ENCODE measurements at regions not wholly inside any gene's neighbourhood (a gene's known extent, or its start where the extent isn't known, plus 50 kb on each side); places are given as distances from the start of the nearest gene placed in this dataset.

DNA sequence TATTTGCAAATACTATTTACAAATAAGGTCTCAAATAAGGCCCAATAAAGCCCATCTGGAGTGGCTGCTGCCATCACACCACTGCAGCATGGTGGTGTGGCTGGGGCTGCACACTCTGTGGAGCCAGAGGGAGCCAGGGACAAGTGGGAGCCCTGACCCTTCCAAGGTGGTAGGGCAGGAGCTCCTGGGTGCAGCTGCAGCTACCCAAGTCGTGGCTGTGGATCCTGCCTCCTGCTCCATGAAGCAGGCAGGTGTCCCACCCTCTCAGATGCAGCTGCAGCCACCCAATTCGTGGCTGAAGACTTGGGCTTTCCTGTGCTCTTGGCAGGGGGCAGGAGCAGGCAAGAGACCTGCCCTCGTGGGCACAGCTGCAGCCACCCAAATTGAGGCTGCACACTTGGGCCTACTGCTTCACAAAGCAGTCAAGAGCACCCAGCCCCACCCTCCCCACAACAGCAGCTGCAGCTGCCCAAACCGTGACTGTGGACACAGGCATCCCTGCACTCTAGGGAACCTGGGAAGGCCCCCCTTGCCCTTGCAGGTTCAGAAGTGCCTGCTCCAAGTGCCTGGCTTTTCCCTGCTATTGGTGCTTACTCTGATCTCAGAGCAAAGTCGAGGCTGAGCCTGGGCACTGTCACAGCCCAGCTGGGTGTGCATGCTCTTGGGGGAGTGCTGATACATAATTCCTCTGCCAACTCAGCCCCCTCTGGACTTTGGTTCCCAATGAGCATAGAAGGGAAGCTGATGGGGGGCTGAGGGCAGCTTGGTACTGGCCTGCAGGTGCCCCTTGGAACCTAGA lies 614.8 kb downstream of the PCDH18 start:
- DNase-seq = no peak

GRCh38 chr4:136909626-136910025 lies 622.7 kb downstream of the PCDH18 start:
- DNase-seq = no peak

- DNase-seq = no peak
Observed at GRCh38 chr4:136908122-136908521, 624.2 kb downstream of the PCDH18 start.

DNA sequence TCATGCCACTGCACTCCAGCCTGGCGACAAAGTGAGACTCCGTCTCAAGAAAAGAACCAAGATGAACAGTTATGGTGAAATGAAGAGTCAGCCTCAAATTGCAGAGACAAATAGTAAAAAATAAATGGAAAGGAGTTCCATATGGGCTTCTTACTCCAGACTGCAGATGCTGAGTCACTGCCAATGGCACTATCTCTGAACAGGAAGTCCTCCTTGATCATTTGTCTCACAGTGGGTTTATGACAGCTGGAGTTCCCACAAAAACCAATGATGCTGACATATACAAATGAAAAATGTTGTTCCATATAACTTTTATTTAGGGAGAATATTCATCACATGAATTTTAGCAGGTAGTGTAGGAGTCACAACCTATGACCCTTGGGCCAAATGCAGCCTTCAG lies 631.6 kb downstream of the PCDH18 start:
- peak; percentile 65 for DNase-seq

- DNase-seq = no peak
Observed at GRCh38 chr4:136898590-136899248, 633.6 kb downstream of the PCDH18 start.

DNA sequence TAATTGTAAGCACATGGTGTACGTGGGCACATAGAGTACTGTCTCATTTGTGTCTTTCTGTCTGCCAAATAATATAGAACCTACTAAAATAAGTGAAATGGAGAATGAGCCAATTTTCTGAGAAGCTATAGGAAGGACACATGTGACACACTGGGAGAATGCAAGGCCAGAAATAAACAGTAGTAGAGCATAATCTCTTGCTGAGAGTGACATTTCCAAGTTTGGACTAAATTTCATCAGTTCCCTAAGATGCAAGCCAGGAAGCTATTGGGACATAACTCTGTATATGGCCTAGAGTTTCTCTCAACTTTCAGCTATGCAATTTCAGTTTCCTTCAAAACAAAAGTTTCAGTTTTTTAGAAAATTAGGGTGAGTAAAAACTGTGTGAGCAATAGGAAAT lies 638.7 kb downstream of the PCDH18 start:
- no peak for DNase-seq

DNA sequence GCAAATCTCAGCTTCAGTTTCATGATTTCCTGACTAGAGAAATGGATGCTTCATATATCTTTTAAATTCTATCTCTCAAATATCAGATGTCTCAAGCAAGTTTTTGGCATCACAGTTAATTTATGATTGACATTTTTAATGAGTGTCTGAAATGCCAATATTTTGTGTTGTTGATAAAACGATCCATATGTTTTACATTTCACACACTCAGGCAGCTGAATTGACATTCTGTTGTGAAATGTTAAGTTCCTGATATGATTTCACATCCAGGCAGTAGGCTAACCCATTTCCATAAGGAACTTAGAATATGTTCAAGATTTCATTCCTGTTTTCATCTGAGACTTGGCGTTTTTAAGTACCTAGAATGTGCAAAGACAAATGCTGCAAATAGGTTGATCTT lies 650.6 kb downstream of the PCDH18 start:
- DNase-seq = no peak

DNA sequence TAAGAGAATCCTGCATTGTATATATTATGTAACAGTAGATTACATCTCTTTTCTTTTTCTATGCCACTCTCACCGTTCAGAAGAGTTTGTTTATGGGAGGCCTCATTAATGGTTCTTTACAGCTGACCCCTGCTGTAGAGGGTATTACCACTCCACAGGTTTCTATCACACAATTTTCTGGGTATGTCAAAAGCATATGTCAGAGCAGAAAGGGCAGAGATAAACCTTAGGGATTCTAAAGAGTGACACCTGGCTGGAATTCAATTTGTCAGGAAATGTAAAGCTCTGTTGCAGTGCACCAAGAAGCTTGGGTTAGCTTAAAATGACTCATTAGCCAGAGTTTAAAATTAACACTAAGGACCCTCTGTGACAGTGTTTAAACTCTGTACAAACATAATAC lies 658.7 kb downstream of the PCDH18 start:
- no peak for DNase-seq

DNA sequence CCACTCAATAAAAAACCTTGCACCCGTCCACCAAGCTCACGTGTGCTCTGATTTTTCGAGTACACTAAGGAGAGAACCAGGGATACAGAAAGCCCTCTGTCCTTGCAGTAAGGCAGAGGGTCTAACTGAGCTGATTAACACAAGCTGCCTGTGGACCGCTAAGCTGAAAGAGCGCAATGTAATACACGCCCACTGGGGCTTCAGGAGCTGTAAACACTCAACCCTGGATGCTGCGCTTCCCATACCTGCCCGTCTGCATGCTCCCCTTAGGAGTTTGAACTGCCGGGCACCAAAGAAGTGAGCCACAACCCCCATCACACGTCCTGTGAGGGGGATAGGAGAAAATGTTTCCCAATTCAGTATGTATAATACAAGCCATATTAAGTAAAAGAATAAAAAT lies 664.8 kb downstream of the PCDH18 start:
- no peak for DNase-seq

DNA sequence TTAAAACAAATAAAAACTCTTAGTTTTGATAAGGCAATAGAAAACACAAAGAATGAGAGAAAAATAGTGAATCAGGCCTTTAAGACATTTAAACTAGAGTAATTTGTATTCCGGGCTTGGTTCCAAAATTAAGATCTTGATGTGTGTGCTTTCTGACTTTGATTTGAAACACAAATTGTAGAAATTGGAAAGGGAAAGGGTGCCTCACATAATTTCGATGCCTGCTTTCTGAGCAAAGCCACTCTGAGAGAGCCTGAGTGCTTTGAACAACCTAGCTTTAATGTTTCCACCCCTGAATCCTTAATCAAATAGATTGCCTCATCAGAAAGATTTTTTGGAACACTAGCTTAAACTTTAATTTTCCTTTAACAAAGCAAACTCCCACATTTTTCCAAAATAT lies 666.8 kb downstream of the PCDH18 start:
- DNase-seq = no peak

DNA sequence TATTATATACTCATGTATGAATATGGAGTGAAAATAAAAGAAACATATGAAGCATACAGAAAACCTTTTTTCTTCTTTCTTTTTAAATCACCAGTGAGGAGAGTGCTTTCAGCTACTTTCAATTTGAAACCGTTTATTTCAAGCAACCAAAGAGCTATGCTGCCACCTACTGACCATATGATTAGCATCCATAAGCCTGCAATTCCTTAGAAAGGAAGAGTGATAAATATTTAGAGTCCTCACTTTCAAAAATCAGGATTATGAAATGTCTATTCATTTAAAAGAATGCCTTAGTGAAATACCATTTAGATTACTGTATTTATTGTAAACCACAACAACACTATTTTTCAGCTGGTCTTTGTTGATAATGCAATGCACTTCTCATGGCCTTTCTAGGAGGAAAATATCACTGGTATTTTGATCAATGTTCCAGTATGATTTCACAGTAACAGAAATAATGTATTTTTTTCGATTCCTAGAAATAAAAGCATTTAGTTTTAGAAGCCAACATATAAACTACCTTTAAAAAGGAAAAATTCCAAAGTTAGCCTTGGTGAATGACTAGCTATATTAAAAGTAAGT lies 667.6 kb downstream of the PCDH18 start:
- DNase-seq = peak; percentile 87

- peak; percentile 14 for DNase-seq
Observed at GRCh38 chr4:136863756-136864155, 668.5 kb downstream of the PCDH18 start.

GRCh38 chr4:136862653-136863052 lies 669.6 kb downstream of the PCDH18 start:
- no peak for DNase-seq

DNA sequence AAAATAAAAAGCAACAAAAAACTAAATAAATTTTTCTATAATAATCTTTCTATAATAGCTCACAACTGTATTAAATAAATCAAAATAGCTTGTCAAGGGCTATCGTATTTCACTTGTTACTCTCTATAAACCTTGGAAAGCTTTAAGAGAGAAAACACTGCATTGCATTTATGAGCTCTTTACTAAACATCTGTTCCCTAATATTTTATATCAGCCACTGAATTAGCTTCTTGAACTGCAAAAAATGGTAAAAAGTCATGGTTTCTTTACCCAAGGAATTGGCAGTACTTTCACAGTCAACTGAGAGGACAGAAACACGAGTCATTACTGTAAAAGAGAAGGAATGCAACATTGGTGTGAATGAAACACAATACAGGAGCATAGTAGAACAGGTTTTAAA lies 671.2 kb downstream of the PCDH18 start:
- DNase-seq = no peak

DNA sequence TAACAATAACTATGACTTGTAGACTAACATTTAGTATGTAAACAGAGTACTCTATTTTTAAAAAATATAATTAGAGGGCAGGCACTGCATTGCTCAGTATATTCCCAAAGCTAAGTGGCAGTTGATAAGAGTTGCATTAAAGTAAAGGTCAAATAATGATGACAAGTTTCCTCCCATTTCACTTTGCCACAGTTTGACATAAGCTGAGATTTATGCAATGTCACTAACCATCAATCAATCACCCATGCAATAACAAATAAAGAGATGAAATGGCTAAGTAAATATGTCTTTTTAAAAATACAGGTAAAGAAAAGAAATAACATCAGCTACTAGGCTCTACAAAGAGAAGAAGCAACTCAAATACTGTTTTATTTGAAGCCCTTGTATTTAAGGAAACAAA lies 673.4 kb downstream of the PCDH18 start:
- no peak for DNase-seq

DNA sequence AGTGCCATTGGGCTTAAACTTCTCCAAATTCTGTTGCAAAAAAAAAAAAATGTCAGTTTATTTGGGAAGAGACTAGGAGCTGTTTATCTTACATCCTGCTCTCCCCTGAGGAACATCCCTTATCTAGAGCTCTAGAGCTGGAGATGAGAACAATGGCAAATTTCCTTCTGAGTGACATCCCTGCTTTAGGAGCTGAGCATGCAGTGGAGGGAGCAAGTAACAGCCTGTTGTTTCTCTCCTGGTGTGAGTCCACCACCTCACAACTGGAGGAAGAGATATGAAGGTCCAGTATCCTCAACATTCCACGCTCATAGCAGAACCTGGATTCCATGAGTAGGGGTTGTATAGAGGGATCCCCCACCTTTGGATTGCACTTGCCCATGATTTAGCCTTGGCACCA lies 676.4 kb downstream of the PCDH18 start:
- DNase-seq = no peak

DNA sequence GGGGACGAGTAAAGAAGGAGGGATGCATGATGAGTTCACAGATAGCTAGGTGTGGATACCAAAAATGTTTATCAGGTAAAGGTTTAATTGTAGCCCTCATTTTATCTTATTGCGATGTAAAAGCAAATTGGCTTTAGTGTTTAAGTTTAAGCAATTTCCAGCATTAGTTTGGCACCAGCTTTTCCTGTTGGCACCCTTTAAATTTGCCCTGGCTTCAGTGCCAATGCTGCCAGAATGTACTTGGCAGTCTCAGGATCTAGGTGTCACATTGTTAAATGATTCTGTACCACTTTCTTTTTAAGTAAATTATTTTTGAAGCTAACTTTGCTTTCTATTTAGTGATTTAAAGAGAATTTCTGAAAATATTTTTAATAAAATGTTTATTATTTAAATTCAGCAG lies 681.8 kb downstream of the PCDH18 start:
- DNase-seq = no peak

GRCh38 chr4:136847881-136848621 lies 684.2 kb downstream of the PCDH18 start:
- DNase-seq = no peak

DNA sequence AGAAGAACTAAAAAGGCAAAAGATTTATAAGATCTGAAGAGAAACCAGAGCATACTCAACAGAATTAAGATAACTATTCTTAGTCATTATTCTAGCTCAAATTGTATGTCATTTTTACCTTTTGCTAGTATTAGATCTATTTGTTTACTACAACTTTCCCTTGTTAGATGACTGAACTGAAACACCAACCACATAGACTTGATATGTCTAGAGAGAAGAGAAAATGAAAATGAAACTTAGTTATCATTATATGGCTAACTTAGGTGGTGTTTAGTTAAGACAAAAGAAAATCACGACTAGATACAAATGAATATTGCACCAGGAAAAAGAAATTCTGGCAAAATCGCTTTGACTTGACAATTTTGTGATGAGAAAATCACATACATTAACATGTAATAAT lies 690.8 kb downstream of the PCDH18 start:
- DNase-seq = no peak

- DNase-seq = no peak
Observed at GRCh38 chr4:136838607-136839006, 693.7 kb downstream of the PCDH18 start.

DNA sequence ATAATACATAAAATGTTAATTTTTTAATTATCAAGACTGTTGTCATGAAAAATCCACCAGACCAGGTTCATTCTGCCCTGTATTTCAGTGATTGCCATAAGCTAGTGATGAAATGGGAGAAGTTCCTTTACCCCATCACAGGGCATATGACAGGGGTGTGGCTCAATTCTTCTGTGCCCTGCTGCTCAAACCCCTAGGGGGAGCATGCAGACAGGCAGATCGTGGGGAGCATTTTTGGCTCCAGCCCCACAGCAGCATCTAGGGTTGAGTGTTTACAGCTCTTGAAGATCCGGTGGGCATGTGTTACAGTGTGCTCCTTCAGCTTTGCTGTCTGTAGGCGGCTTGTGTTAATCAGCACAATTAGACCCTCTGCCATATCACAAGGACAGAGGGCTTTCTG lies 700.7 kb downstream of the PCDH18 start:
- peak; percentile 44 for DNase-seq

- no peak for DNase-seq
Observed at GRCh38 chr4:136829280-136829679, 703.0 kb downstream of the PCDH18 start.

DNA sequence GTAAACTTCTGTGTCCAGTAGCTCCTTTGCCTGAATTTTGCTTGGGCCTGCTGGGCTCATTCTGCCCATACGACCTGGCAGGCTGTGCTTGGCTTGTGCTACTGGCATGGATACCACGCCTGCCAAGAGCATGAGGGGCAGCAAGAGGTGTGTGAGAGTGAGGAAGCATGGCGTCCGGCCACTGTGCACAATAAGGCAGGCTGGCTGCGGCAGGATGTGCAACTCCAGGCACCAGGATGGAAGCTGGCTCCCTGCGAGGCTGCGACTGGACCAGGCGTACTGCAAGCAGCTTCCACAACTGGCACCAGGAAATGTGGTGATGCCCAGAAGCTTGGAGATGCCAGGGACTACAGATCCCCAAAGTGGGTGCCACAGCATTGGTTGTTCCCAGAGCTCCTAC lies 709.3 kb downstream of the PCDH18 start:
- no peak for DNase-seq

Data from hematopoietic multipotent progenitor cell treated with erythropoietin and hydrocortisone succinate and interleukin-3 and kit ligand, for 4 days (in vitro differentiated cells).